ENCODE measurements at regions not wholly inside any gene's neighbourhood (a gene's known extent, or its start where the extent isn't known, plus 50 kb on each side); places are given as distances from the start of the nearest gene placed in this dataset.
"Not testable (repeated sequence)": the region's sequence is repeated elsewhere in the genome, so short reads cannot be mapped to it uniquely, and the experiment has no call there.

- DNase-seq = not testable (repeated sequence)
Observed at GRCh38 chr17:20683651-20684229, 104.2 kb downstream of the CDRT15L2 start.

GRCh38 chr17:20684975-20685374 lies 105.5 kb downstream of the CDRT15L2 start:
- DNase-seq = not testable (repeated sequence)

GRCh38 chr17:20687584-20687983 lies 108.1 kb downstream of the CDRT15L2 start:
- not testable (repeated sequence) for DNase-seq

- DNase-seq = not testable (repeated sequence)
Observed at GRCh38 chr17:20689170-20689749, 109.7 kb downstream of the CDRT15L2 start.

- DNase-seq = not testable (repeated sequence)
Observed at GRCh38 chr17:20692706-20693105, 113.2 kb downstream of the CDRT15L2 start.

- DNase-seq = not testable (repeated sequence)
Observed at GRCh38 chr17:20695871-20696270, 116.3 kb downstream of the CDRT15L2 start.

- not testable (repeated sequence) for DNase-seq
Observed at GRCh38 chr17:20698463-20699206, 119.1 kb downstream of the CDRT15L2 start.

- not testable (repeated sequence) for DNase-seq
Observed at GRCh38 chr17:20700528-20700927, 121.0 kb downstream of the CDRT15L2 start.

GRCh38 chr17:20701366-20701765 lies 121.8 kb downstream of the CDRT15L2 start:
- not testable (repeated sequence) for DNase-seq

- no peak for DNase-seq
Observed at GRCh38 chr17:20702692-20703091, 123.2 kb downstream of the CDRT15L2 start.

GRCh38 chr17:20703781-20704180 lies 124.3 kb downstream of the CDRT15L2 start:
- no peak for DNase-seq

- not testable (repeated sequence) for DNase-seq
Observed at GRCh38 chr17:20705186-20705585, 125.7 kb downstream of the CDRT15L2 start.

GRCh38 chr17:20706751-20707373 lies 127.3 kb downstream of the CDRT15L2 start:
- no peak for DNase-seq

GRCh38 chr17:20708821-20709220 lies 129.3 kb downstream of the CDRT15L2 start:
- DNase-seq = not testable (repeated sequence)

- not testable (repeated sequence) for DNase-seq
Observed at GRCh38 chr17:20716481-20716880, 137.0 kb downstream of the CDRT15L2 start.

GRCh38 chr17:20721171-20721570 lies 141.6 kb downstream of the CDRT15L2 start:
- no peak for DNase-seq

- DNase-seq = not testable (repeated sequence)
Observed at GRCh38 chr17:20724391-20724790, 144.9 kb downstream of the CDRT15L2 start.

GRCh38 chr17:20727201-20727600 lies 147.7 kb downstream of the CDRT15L2 start:
- not testable (repeated sequence) for DNase-seq

- no peak for DNase-seq
Observed at GRCh38 chr17:20728181-20728580, 148.7 kb downstream of the CDRT15L2 start.

- DNase-seq = not testable (repeated sequence)
Observed at GRCh38 chr17:20731131-20731530, 151.6 kb downstream of the CDRT15L2 start.

- DNase-seq = no peak
Observed at GRCh38 chr17:20733923-20734322, 154.4 kb downstream of the CDRT15L2 start.

GRCh38 chr17:20735796-20736195 lies 156.3 kb downstream of the CDRT15L2 start:
- DNase-seq = no peak

- not testable (repeated sequence) for DNase-seq
Observed at GRCh38 chr17:20737636-20738035, 158.1 kb downstream of the CDRT15L2 start.

Data from NCI-H345 (cell line).